Left lung (tissue), 4 donors: ENCODE measurements at regions not wholly inside any gene's neighbourhood (a gene's known extent, or its start where the extent isn't known, plus 50 kb on each side); places are given as distances from the start of the nearest gene placed in this dataset.

Experiments
- ATAC-seq: fragments of 200-7000 bp; cut with Tn5 transposase; one replicate; pipeline ENCODE4 v1.9.1; 2020; ENCODE audit warnings: moderate library complexity
- DNase-seq, 4 donors: peaks; one replicate each; pipeline ENCODE4 v3.0.0-alpha.2; 2013 to 2020
- H3K27ac ChIP-seq, 2 donors: fragments of 200-600 bp; sonication (generic) in 1 of 2; one replicate each; pipeline versions ENCODE4 v1.5.0 to v1.8.0; 2020 to 2021
- H3K27me3 ChIP-seq, 2 donors: fragments of 200-600 bp; sonication (generic) in 1 of 2; one replicate each; pipeline versions ENCODE4 v1.5.0 to v1.8.0; 2020 to 2021
- H3K36me3 ChIP-seq, 2 donors: fragments of 200-600 bp; sonication (generic) in 1 of 2; one replicate each; pipeline versions ENCODE4 v1.5.0 to v1.8.0; 2020 to 2021
- H3K4me1 ChIP-seq, 2 donors: fragments of 200-600 bp; one replicate each; pipeline ENCODE4 v1.8.0; 2021
- H3K4me3 ChIP-seq, 2 donors: fragments of 200-600 bp; sonication (generic) in 1 of 2; one replicate each; pipeline versions ENCODE4 v1.5.0 to v1.8.0; 2020 to 2021; ENCODE audit warnings: mild to moderate bottlenecking in 1 of 2
- H3K9me3 ChIP-seq, 2 donors: fragments of 200-600 bp; sonication (generic) in 1 of 2; one replicate each; pipeline versions ENCODE4 v1.5.0 to v1.8.0; 2020 to 2021
- intact Hi-C, 2 donors: fragments of 100-400 bp; cut with DNase I; formaldehyde crosslinking; loops; one replicate each; pipeline versions ENCODE4 v1.11.2 to v1.14.2; 2022
- TF ChIP-seq, protein P1 (sequence below), 2 donors: fragments of 200-600 bp; sonication (generic) in 1 of 2; IDR thresholded peaks; one replicate each; pipeline versions ENCODE4 v1.5.0 to v1.8.0; 2021; ENCODE audit warnings: antibody characterized with exemption in 2 of 2
- donor health status: DM: no; HTN: yes; CAD: no.
- donor health status: DM: no; HTN: no; CAD: no.

DNA sequence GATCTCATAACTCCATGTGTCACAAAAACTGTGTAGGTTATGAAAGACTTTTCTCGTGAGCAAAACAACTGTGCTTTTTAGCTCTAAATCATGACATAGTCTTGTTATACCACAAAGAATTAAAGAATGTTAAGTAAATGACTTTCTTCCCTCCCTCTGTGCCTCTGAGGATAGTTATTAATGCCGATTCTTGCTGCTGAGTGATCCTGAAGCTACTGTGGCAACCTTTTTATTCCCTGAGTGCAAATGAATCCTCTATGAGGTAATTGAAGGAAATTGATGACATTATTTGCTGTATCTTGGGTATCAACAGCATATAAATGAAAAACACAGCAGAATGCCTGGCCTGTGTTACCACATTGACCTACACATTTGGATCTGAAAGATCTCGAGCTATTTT, 142.2 kb upstream of the HDAC9 start:
- ATAC-seq (no peak), DNase-seq (no peak)
- H3K36me3 ChIP-seq: no peaks in the 10 kb centered on the region
- no peaks in the 10 kb centered on the region for H3K9me3 ChIP-seq
- intact Hi-C loops: loop anchor here in 1 of 2 donors (5.0 kb wide), 1 partner anchor 219 kb away; no protein-coding TSS in a partner anchor
- H3K4me3 ChIP-seq: no peak overlapping the region
- no peak overlapping the region for H3K27ac ChIP-seq
- H3K27me3 ChIP-seq: no peaks in the 10 kb centered on the region
- TF ChIP-seq, protein P1, sequence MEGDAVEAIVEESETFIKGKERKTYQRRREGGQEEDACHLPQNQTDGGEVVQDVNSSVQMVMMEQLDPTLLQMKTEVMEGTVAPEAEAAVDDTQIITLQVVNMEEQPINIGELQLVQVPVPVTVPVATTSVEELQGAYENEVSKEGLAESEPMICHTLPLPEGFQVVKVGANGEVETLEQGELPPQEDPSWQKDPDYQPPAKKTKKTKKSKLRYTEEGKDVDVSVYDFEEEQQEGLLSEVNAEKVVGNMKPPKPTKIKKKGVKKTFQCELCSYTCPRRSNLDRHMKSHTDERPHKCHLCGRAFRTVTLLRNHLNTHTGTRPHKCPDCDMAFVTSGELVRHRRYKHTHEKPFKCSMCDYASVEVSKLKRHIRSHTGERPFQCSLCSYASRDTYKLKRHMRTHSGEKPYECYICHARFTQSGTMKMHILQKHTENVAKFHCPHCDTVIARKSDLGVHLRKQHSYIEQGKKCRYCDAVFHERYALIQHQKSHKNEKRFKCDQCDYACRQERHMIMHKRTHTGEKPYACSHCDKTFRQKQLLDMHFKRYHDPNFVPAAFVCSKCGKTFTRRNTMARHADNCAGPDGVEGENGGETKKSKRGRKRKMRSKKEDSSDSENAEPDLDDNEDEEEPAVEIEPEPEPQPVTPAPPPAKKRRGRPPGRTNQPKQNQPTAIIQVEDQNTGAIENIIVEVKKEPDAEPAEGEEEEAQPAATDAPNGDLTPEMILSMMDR (IDR thresholded peaks at IDR 0.05): no peak
- H3K4me1 ChIP-seq: peaks cover 0 to 4% of the 10 kb centered on the region in 2 donors

DNA sequence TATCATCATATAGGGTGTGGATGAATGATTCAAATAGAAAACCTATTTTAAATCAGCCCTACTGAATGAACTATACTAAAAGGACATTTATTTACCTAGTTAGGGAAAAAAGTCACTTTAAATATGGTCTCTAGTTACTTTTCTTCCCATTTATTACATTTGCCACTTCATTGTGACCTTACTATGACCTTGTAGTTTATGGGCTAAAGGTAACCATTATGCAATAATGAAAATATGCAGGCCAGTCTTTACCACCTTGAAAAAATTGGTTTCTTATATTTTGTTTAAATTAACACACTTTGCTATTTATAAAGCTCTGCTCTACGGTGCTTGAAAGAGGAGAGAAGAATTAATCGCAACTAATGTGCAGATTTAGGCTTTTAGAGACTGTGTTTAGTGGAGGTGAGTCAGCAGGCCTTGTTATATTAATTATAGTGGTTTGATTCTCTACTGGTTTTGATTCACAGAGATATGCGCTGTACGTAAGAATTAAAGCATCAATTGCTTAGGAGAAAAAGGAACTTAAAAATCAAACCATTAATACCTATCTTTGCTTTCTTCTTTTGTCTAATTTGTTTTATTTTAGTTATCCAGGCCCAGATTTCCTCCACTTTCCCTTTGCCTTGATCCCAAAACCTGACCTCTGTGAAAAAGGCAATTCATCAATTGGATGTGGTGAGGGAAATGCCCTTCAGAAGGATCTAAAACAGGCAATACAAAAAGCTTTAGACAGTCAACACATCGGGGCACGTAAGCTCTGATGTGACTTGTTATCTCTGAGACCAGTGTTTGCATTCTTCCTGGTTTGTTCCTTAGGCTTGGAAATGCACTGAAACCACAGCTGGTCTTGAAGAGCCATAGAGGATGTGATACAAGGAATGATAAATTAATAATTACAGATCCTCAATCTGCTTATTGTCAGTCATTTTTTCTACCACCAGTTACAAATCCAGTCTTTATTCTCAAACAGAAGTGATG, 141.2 kb upstream of the HDAC9 start:
- H3K27me3 ChIP-seq: no peaks in the 10 kb centered on the region
- no peaks in the 10 kb centered on the region for H3K36me3 ChIP-seq
- intact Hi-C loops: loop anchor here in 1 of 2 donors (5.0 kb wide), 1 partner anchor 218 kb away; no protein-coding TSS in a partner anchor
- no peak overlapping the region for H3K4me3 ChIP-seq
- TF ChIP-seq, protein P1 (IDR thresholded peaks at IDR 0.05): no peak
- H3K9me3 ChIP-seq: no peaks in the 10 kb centered on the region
- ATAC-seq: no peak
- H3K27ac ChIP-seq: no peak overlapping the region
- no peak for DNase-seq
- H3K4me1 ChIP-seq: peaks cover 0 to 4% of the 10 kb centered on the region in 2 donors

DNA sequence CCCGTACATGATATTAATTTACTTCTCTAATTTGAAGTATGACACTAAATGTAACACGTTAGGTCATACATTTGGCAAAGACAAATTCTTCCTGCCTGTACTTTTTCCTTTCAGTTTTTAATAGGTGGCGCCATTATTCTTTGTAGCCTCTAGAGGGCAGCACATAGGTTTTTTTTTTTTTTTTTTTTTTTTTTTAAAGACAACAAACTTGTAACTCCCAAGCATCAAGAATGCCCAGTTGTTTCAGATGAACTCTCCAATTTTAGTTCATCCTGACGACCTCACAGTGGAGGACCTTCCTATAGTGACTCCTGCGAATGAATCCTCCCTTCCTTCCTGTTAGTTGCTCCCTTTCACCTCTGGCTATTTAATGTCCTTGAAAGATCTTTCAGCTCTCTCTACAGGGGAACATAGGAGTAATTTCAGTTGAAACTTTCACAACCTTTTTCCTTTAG, 139.3 kb upstream of the HDAC9 start:
- Histone ChIP-seq H3K4me1 (peaks cover 0 to 4% of the 10 kb centered on the region in 2 donors), H3K27me3 (no peaks in the 10 kb centered on the region), H3K27ac (no peak overlapping the region), H3K4me3 (no peak overlapping the region), H3K36me3 (no peaks in the 10 kb centered on the region), H3K9me3 (no peaks in the 10 kb centered on the region)
- DNase-seq: peak in 1 of 4 donors; percentile 13
- TF ChIP-seq, protein P1 (IDR thresholded peaks at IDR 0.05): peak; percentile 60 to 71
- ATAC-seq: peak; percentile 75
- intact Hi-C loops: no loop called here

DNA sequence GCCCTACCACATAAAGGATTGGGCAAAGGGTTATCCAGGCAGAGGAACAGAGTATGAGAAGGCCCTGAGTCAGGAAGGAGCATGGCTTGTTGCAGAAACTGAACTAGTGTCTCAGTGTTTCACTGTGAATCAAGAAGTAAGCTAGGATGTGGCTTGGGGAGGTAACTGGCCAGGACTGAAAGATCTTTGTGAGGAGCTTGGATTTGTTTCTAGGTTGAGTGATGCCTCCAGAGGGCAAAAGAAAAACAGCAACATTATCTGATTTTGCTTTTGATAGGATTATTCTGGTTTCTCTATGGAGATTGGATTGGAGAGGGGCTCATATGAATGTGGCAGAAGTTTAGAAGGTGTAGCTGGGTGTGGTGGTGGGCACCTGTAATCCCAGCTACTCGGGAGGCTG, 137.9 kb upstream of the HDAC9 start:
- DNase-seq (no peak), ATAC-seq (no peak)
- H3K4me1 ChIP-seq: peaks cover 0 to 4% of the 10 kb centered on the region in 2 donors
- H3K27me3 ChIP-seq: no peaks in the 10 kb centered on the region
- intact Hi-C loops: no loop called here
- TF ChIP-seq, protein P1 (IDR thresholded peaks at IDR 0.05): no peak
- H3K9me3 ChIP-seq: no peaks in the 10 kb centered on the region
- no peaks in the 10 kb centered on the region for H3K36me3 ChIP-seq
- no peak overlapping the region for H3K27ac ChIP-seq
- no peak overlapping the region for H3K4me3 ChIP-seq

DNA sequence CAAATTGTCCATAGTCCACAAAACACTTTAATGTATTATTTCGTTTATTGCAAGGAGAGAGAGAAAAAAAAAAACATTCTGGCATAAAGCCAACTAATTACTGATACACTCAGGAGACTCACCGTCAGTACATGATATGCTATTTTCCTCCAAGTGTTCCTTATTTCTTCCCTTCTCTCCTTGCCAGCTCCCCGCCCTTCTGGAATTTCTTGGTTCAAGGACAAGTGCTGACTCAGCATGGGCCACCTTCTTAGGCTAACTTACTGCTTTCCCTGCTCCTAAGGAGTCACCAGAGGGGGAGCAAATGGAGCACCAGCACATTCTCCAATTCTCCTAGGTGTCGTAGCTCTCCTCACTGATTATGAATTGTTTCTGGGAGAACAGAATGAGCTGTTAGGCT, 133.8 kb upstream of the HDAC9 start:
- no peaks in the 10 kb centered on the region for H3K9me3 ChIP-seq
- DNase-seq (peak in 1 of 4 donors; percentile 15), ATAC-seq (peak; percentile 52)
- H3K27ac ChIP-seq: no peak overlapping the region
- TF ChIP-seq, protein P1 (IDR thresholded peaks at IDR 0.05): no peak
- no peaks in the 10 kb centered on the region for H3K4me1 ChIP-seq
- no peaks in the 10 kb centered on the region for H3K36me3 ChIP-seq
- no peaks in the 10 kb centered on the region for H3K27me3 ChIP-seq
- intact Hi-C loops: no loop called here
- no peak overlapping the region for H3K4me3 ChIP-seq
